HG03460 (cell line): ENCODE measurements at regions not wholly inside any gene's neighbourhood (a gene's known extent, or its start where the extent isn't known, plus 50 kb on each side); places are given as distances from the start of the nearest gene placed in this dataset.

ENCODE experiments used
- ATAC-seq: cut with Tn5 transposase; IDR thresholded peaks from one replicate; pipeline ENCODE4 v1.9.1; 2021; ENCODE audit not compliant: unreplicated experiment

- ATAC-seq = no peak
These were observed 759.0 kb upstream of the API5 start for GRCh38 chr11:42552786-42553185.

GRCh38 chr11:42555190-42555589 is 756.6 kb upstream of the API5 start:
- ATAC-seq = no peak

GRCh38 chr11:42571131-42571877 is 740.5 kb upstream of the API5 start:
- ATAC-seq = no peak

- no peak for ATAC-seq
These were observed 739.8 kb upstream of the API5 start for GRCh38 chr11:42571878-42572610.

GRCh38 chr11:42576318-42576717 is 735.5 kb upstream of the API5 start:
- no peak for ATAC-seq

GRCh38 chr11:42589286-42589685 is 722.5 kb upstream of the API5 start:
- no peak for ATAC-seq

- ATAC-seq = no peak
These were observed 720.0 kb upstream of the API5 start for GRCh38 chr11:42591841-42592240.

- no peak for ATAC-seq
These were observed 718.4 kb upstream of the API5 start for GRCh38 chr11:42593441-42593840.

GRCh38 chr11:42595876-42596275 is 715.9 kb upstream of the API5 start:
- no peak for ATAC-seq

GRCh38 chr11:42596576-42597145 is 715.1 kb upstream of the API5 start:
- no peak for ATAC-seq

GRCh38 chr11:42598341-42598740 is 713.5 kb upstream of the API5 start:
- no peak for ATAC-seq

- ATAC-seq = no peak
These were observed 691.0 kb upstream of the API5 start for GRCh38 chr11:42620796-42621195.

GRCh38 chr11:42625757-42626665 is 685.8 kb upstream of the API5 start:
- no peak for ATAC-seq

- no peak for ATAC-seq
These were observed 680.5 kb upstream of the API5 start for GRCh38 chr11:42631220-42631843.

- no peak for ATAC-seq
These were observed 664.8 kb upstream of the API5 start for GRCh38 chr11:42646959-42647358.

GRCh38 chr11:42647993-42648392 is 663.8 kb upstream of the API5 start:
- ATAC-seq = no peak

GRCh38 chr11:42651621-42652020 is 660.2 kb upstream of the API5 start:
- no peak for ATAC-seq

- no peak for ATAC-seq
These were observed 654.6 kb upstream of the API5 start for GRCh38 chr11:42657169-42657568.

GRCh38 chr11:42661942-42662341 is 649.9 kb upstream of the API5 start:
- no peak for ATAC-seq

- no peak for ATAC-seq
These were observed 642.4 kb upstream of the API5 start for GRCh38 chr11:42669248-42669976.
